Neural cell (in vitro differentiated cells): ENCODE measurements at regions not wholly inside any gene's neighbourhood (a gene's known extent, or its start where the extent isn't known, plus 50 kb on each side); places are given as distances from the start of the nearest gene placed in this dataset.

ENCODE experiments used
- H2AFZ ChIP-seq: fragments of 200-600, 300-800 bp; sonication (generic), shearing (Covaris generic); 2 replicates; pipeline ENCODE4 v1.6.0; 2014; ENCODE audit warnings: low read depth, mild to moderate bottlenecking, antibody characterized with exemption, low read length, moderate library complexity
- H3F3A ChIP-seq: fragments of 200-600 bp; shearing (Covaris generic); 2 replicates; pipeline ENCODE4 v1.6.1; 2016; ENCODE audit warnings: mild to moderate bottlenecking, moderate library complexity, mixed read lengths, antibody characterized with exemption, low read length; ENCODE audit not compliant: insufficient read depth, poor library complexity, severe bottlenecking
- H3K27ac ChIP-seq: fragments of 200-600, 300-800 bp; sonication (generic), shearing (Covaris generic); 2 replicates; pipeline ENCODE4 v1.5.1; 2014; ENCODE audit warnings: mild to moderate bottlenecking, low read length, moderate library complexity
- H3K27me3 ChIP-seq: fragments of 300-800, 200-600 bp; sonication (generic), shearing (Covaris generic); 2 replicates; pipeline ENCODE4 v1.6.0; 2014; ENCODE audit warnings: mild to moderate bottlenecking, low read depth, low read length, moderate library complexity; ENCODE audit not compliant: insufficient read depth
- H3K36me3 ChIP-seq: fragments of 300-800, 200-600 bp; sonication (generic), shearing (Covaris generic); 2 replicates; pipeline ENCODE4 v1.5.1; 2014; ENCODE audit warnings: mild to moderate bottlenecking, antibody characterized with exemption, low read length, moderate library complexity; ENCODE audit not compliant: insufficient read depth
- H3K4me2 ChIP-seq: fragments of 300-800, 200-600 bp; sonication (generic), shearing (Covaris generic); 2 replicates; pipeline ENCODE4 v1.6.0; 2014; ENCODE audit warnings: mild to moderate bottlenecking, low read length
- H3K4me3 ChIP-seq: fragments of 300-800, 200-600 bp; sonication (generic), shearing (Covaris generic); 2 replicates; pipeline ENCODE4 v1.5.1; 2014; ENCODE audit warnings: mild to moderate bottlenecking, low read length, moderate library complexity
- H3K79me2 ChIP-seq: fragments of 200-600 bp; shearing (Covaris generic); replicated peaks from 2 replicates; pipeline ENCODE4 v1.6.0; 2014; ENCODE audit warnings: mild to moderate bottlenecking, low read length, moderate library complexity; ENCODE audit not compliant: insufficient read depth
- H3K9ac ChIP-seq: fragments of 300-800, 200-600 bp; sonication (generic), shearing (Covaris generic); 2 replicates; pipeline ENCODE4 v1.6.1; 2016; ENCODE audit warnings: mild to moderate bottlenecking, low read length, mixed read lengths
- H3K9me2 ChIP-seq: fragments of 200-600 bp; shearing (Covaris generic); 2 replicates; pipeline ENCODE4 v1.6.1; 2016; ENCODE audit warnings: mild to moderate bottlenecking, low read length, mixed read lengths; ENCODE audit not compliant: insufficient read depth
- H3K9me3 ChIP-seq: fragments of 200-600, 300-800 bp; sonication (generic), shearing (Covaris generic); 2 replicates; pipeline ENCODE4 v1.6.1; 2016; ENCODE audit warnings: mild to moderate bottlenecking, mixed run types, low read length, moderate library complexity, mixed read lengths
- H4K20me1 ChIP-seq: fragments of 200-600 bp; shearing (Covaris generic); 2 replicates; pipeline ENCODE4 v1.6.1; 2016; ENCODE audit warnings: mild to moderate bottlenecking, mixed run types; ENCODE audit not compliant: insufficient read depth
- EP300 ChIP-seq: fragments of 450-650 bp; conservative IDR thresholded peaks from 2 replicates; pipeline ENCODE4 v1.6.1; 2014; ENCODE audit warnings: antibody characterized with exemption, mild to moderate bottlenecking, moderate library complexity; ENCODE audit not compliant: poor library complexity, severe bottlenecking
- EZH2 ChIP-seq: fragments of 200-600, 300-800 bp; shearing (Covaris generic), sonication (generic); IDR thresholded peaks from 2 replicates; pipeline ENCODE4 v1.6.1; 2014; ENCODE audit warnings: antibody characterized with exemption, low read length, borderline replicate concordance, mild to moderate bottlenecking; ENCODE audit not compliant: insufficient read depth, poor library complexity, severe bottlenecking
- MXI1 ChIP-seq: fragments of 450-650 bp; conservative IDR thresholded peaks from 2 replicates; pipeline ENCODE4 v1.6.1; 2014; ENCODE audit warnings: antibody characterized with exemption, mild to moderate bottlenecking; ENCODE audit not compliant: poor library complexity, severe bottlenecking
- POLR2AphosphoS5 ChIP-seq: IDR thresholded peaks from 2 replicates; pipeline ENCODE4 v1.6.1; 2012
- RAD21 ChIP-seq: fragments of 450-650 bp; conservative IDR thresholded peaks from 2 replicates; pipeline ENCODE4 v1.6.1; 2014; ENCODE audit warnings: antibody characterized with exemption, mild to moderate bottlenecking, moderate library complexity
- SMC3 ChIP-seq: fragments of 450-650 bp; conservative IDR thresholded peaks from 2 replicates; pipeline ENCODE4 v1.6.1; 2014; ENCODE audit warnings: antibody characterized with exemption, mild to moderate bottlenecking, moderate library complexity; ENCODE audit not compliant: poor library complexity
- TAF1 ChIP-seq: IDR thresholded peaks from 2 replicates; pipeline ENCODE4 v1.6.1; 2012; ENCODE audit warnings: low read depth
- TF ChIP-seq, protein P1 (sequence below): fragments of 450-650 bp; IDR thresholded peaks from 2 replicates; pipeline ENCODE4 v1.5.1; 2014; ENCODE audit warnings: antibody characterized with exemption, mild to moderate bottlenecking, moderate library complexity; ENCODE audit not compliant: poor library complexity, severe bottlenecking
- TF ChIP-seq, protein P2 (sequence below): IDR thresholded peaks from 2 replicates; pipeline ENCODE4 v1.6.1; 2012; ENCODE audit warnings: borderline replicate concordance

DNA sequence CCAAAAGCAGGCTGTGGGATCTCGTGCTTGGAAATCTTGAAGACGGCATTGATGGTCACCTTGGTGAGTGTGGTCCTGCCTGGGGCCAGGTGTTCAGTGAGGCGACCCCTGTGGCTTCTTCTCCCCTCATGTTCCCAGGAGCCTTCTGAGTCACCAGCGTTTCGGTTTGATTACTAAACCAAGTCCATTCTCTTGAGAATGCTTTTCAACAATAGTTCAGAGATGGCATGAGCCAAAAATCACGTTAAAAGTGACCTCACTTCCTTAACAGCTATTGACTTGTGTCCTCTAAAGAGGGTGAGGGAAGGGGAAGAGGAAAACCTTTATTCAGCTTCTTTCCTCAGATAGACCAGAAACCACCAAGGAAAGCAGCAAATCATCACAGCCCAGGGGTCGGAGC, 315.2 kb downstream of the GATA3 start:
- no peaks in the 10 kb centered on the region for H3K79me2 ChIP-seq
- no peak overlapping the region for H3K4me2 ChIP-seq
- H3K9ac ChIP-seq, result no peak overlapping the region
- no peaks in the 10 kb centered on the region for H3F3A ChIP-seq
- TF ChIP-seq TAF1 (no peak), RAD21 (no peak), EP300 (no peak), SMC3 (no peak), EZH2 (no peak), MXI1 (no peak), POLR2AphosphoS5 (no peak)
- TF ChIP-seq, protein P1, sequence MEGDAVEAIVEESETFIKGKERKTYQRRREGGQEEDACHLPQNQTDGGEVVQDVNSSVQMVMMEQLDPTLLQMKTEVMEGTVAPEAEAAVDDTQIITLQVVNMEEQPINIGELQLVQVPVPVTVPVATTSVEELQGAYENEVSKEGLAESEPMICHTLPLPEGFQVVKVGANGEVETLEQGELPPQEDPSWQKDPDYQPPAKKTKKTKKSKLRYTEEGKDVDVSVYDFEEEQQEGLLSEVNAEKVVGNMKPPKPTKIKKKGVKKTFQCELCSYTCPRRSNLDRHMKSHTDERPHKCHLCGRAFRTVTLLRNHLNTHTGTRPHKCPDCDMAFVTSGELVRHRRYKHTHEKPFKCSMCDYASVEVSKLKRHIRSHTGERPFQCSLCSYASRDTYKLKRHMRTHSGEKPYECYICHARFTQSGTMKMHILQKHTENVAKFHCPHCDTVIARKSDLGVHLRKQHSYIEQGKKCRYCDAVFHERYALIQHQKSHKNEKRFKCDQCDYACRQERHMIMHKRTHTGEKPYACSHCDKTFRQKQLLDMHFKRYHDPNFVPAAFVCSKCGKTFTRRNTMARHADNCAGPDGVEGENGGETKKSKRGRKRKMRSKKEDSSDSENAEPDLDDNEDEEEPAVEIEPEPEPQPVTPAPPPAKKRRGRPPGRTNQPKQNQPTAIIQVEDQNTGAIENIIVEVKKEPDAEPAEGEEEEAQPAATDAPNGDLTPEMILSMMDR, result no peak
- TF ChIP-seq, protein P2, sequence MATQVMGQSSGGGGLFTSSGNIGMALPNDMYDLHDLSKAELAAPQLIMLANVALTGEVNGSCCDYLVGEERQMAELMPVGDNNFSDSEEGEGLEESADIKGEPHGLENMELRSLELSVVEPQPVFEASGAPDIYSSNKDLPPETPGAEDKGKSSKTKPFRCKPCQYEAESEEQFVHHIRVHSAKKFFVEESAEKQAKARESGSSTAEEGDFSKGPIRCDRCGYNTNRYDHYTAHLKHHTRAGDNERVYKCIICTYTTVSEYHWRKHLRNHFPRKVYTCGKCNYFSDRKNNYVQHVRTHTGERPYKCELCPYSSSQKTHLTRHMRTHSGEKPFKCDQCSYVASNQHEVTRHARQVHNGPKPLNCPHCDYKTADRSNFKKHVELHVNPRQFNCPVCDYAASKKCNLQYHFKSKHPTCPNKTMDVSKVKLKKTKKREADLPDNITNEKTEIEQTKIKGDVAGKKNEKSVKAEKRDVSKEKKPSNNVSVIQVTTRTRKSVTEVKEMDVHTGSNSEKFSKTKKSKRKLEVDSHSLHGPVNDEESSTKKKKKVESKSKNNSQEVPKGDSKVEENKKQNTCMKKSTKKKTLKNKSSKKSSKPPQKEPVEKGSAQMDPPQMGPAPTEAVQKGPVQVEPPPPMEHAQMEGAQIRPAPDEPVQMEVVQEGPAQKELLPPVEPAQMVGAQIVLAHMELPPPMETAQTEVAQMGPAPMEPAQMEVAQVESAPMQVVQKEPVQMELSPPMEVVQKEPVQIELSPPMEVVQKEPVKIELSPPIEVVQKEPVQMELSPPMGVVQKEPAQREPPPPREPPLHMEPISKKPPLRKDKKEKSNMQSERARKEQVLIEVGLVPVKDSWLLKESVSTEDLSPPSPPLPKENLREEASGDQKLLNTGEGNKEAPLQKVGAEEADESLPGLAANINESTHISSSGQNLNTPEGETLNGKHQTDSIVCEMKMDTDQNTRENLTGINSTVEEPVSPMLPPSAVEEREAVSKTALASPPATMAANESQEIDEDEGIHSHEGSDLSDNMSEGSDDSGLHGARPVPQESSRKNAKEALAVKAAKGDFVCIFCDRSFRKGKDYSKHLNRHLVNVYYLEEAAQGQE, result no peak
- no peak overlapping the region for H3K4me3 ChIP-seq
- H4K20me1 ChIP-seq, result no peaks in the 10 kb centered on the region
- no peak overlapping the region for H3K27ac ChIP-seq
- no peak overlapping the region for H2AFZ ChIP-seq
- H3K9me2 ChIP-seq, result no peaks in the 10 kb centered on the region
- H3K9me3 ChIP-seq, result no peaks in the 10 kb centered on the region
- no peaks in the 10 kb centered on the region for H3K27me3 ChIP-seq
- H3K36me3 ChIP-seq, result no peaks in the 10 kb centered on the region

GRCh38 chr10:8374334-8374733, 319.8 kb downstream of the GATA3 start:
- no peaks in the 10 kb centered on the region for H4K20me1 ChIP-seq
- no peak overlapping the region for H3K9ac ChIP-seq
- H3K4me2 ChIP-seq, result no peak overlapping the region
- H3K9me2 ChIP-seq, result no peaks in the 10 kb centered on the region
- H3K79me2 ChIP-seq, result no peaks in the 10 kb centered on the region
- H3K9me3 ChIP-seq, result no peaks in the 10 kb centered on the region
- no peak overlapping the region for H2AFZ ChIP-seq
- H3K27me3 ChIP-seq, result no peaks in the 10 kb centered on the region
- no peak for TF ChIP-seq RAD21
- TF ChIP-seq, protein P1, result no peak
- TF ChIP-seq, protein P2, result no peak
- no peak for TF ChIP-seq POLR2AphosphoS5
- TF ChIP-seq EP300, result no peak
- no peak for TF ChIP-seq SMC3
- TF ChIP-seq EZH2, result no peak
- no peak for TF ChIP-seq TAF1
- TF ChIP-seq MXI1, result no peak
- H3K27ac ChIP-seq, result no peak overlapping the region
- no peaks in the 10 kb centered on the region for H3F3A ChIP-seq
- no peaks in the 10 kb centered on the region for H3K36me3 ChIP-seq
- no peak overlapping the region for H3K4me3 ChIP-seq
